ENCODE measurements at regions not wholly inside any gene's neighbourhood (a gene's known extent, or its start where the extent isn't known, plus 50 kb on each side); places are given as distances from the start of the nearest gene placed in this dataset.

DNA sequence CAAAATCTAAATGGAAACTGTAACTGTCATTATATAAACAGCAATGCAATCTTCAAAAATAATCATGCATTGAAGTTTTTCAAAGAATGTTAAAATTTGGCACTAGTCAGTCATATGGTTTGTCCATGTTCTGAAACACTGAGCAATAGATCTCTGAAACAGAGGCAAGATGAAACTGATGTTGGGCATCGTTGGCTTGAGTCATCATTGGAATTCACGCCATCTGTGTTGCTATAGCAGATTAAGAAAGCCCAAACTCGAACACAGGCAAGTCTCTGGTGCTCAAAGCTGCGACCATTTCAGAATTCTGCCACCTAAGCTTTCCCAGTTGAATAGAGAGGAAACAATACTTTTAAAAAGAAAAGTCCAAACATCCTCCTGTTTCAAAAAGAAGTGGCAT, 114.1 kb upstream of the PPARGC1A start:
- in situ Hi-C loops (cut with MboI; ENCODE audit: low sequenced_read_pairs in 4 of 4): no loop called here
- no peak for ATAC-seq
- intact Hi-C loops (cut with DNase I; ENCODE audit: low total_unique reads): no loop called here

GRCh38 chr4:24003496-24003895, 113.6 kb upstream of the PPARGC1A start:
- H3K36me3 ChIP-seq: no peaks in the 10 kb centered on the region
- H3K27ac ChIP-seq: no peak overlapping the region
- intact Hi-C loops (cut with DNase I; ENCODE audit: low total_unique reads) (no loop called here), in situ Hi-C loops (cut with MboI; ENCODE audit: low sequenced_read_pairs in 4 of 4) (no loop called here)
- TF ChIP-seq CTCF (IDR thresholded peaks at IDR 0.05 in 4 of 5, conservative IDR thresholded peaks at IDR 0.05 in 1 of 5) (no peak), POLR2A (IDR thresholded peaks at IDR 0.05) (no peak)
- H3K9me3 ChIP-seq: no peaks in the 10 kb centered on the region
- ATAC-seq (no peak), DNase-seq (no peak)
- H3K4me1 ChIP-seq: no peaks in the 10 kb centered on the region
- no peak overlapping the region for H3K4me3 ChIP-seq
- no peaks in the 10 kb centered on the region for H3K27me3 ChIP-seq

More for the DNA sequence above, 114.1 kb upstream of the PPARGC1A start:
- Histone ChIP-seq H3K4me1 (no peaks in the 10 kb centered on the region), H3K27ac (no peak overlapping the region), H3K9me3 (no peaks in the 10 kb centered on the region), H3K27me3 (no peaks in the 10 kb centered on the region), H3K4me3 (no peak overlapping the region), H3K36me3 (no peaks in the 10 kb centered on the region)
- no peak for DNase-seq
- no peak for TF ChIP-seq POLR2A (IDR thresholded peaks at IDR 0.05)
- TF ChIP-seq CTCF (IDR thresholded peaks at IDR 0.05 in 4 of 5, conservative IDR thresholded peaks at IDR 0.05 in 1 of 5): no peak

DNA sequence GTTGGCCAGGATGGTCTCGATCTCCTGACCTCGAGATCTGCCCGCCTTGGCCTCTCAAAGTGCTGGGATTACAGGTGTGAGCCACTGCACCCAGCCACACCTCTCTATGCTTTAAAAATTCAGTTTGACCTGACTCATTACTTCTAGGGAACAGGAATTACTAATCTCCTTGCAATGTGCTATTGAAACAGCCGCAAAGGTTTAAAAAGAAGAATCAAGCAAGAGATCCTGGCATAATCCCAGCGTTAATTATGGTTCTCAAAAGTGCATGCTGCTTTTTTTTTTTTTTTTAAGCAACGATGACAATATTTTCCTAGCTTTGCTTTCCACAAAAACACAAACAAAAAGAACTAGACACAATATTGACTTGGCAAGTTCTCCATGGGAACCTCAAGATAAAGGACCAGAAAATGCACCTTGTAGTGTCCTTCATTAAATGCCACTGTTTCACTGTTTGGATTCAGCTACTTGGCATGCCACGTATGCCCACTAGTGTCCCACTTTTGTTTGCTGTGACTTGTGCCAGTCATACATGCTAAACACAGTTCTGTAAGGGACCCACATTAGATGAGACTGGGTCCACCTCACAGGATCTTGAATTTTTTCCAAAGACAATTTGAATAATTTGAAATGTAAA, 112.6 kb upstream of the PPARGC1A start:
- Histone ChIP-seq H3K4me1 (no peaks in the 10 kb centered on the region), H3K27me3 (no peaks in the 10 kb centered on the region), H3K4me3 (no peak overlapping the region), H3K9me3 (no peaks in the 10 kb centered on the region), H3K27ac (no peak overlapping the region), H3K36me3 (no peaks in the 10 kb centered on the region)
- TF ChIP-seq CTCF (IDR thresholded peaks at IDR 0.05 in 4 of 5, conservative IDR thresholded peaks at IDR 0.05 in 1 of 5) (no peak), POLR2A (IDR thresholded peaks at IDR 0.05) (no peak)
- DNase-seq (no peak), ATAC-seq (no peak)
- intact Hi-C loops (cut with DNase I; ENCODE audit: low total_unique reads): no loop called here
- in situ Hi-C loops (cut with MboI; ENCODE audit: low sequenced_read_pairs in 4 of 4): no loop called here

- Histone ChIP-seq H3K27ac (no peak overlapping the region), H3K27me3 (no peaks in the 10 kb centered on the region), H3K9me3 (no peaks in the 10 kb centered on the region), H3K4me1 (no peaks in the 10 kb centered on the region), H3K4me3 (no peak overlapping the region), H3K36me3 (no peaks in the 10 kb centered on the region)
- DNase-seq: no peak
- no peak for ATAC-seq
- no peak for TF ChIP-seq CTCF (IDR thresholded peaks at IDR 0.05 in 4 of 5, conservative IDR thresholded peaks at IDR 0.05 in 1 of 5)
- TF ChIP-seq POLR2A (IDR thresholded peaks at IDR 0.05): no peak
- intact Hi-C loops (cut with DNase I; ENCODE audit: low total_unique reads): no loop called here
- in situ Hi-C loops (cut with MboI; ENCODE audit: low sequenced_read_pairs in 4 of 4): no loop called here
Measured at GRCh38 chr4:24001486-24002329, 111.9 kb upstream of the PPARGC1A start.
